GM12878 (cell line): ENCODE measurements at regions not wholly inside any gene's neighbourhood (a gene's known extent, or its start where the extent isn't known, plus 50 kb on each side); places are given as distances from the start of the nearest gene placed in this dataset.

ENCODE experiments used
- CTCF ChIP-seq, 3 experiments: IDR thresholded peaks in 2 of 3; conservative IDR thresholded peaks in 1 of 3; 2 replicates each; pipeline ENCODE4 v1.5.1; 2011; ENCODE audit warnings: low read depth in 3 of 3, low read length in 3 of 3, mild to moderate bottlenecking in 3 of 3, control low read depth in 2 of 3, moderate library complexity in 2 of 3, inconsistent platforms in 1 of 3, mixed read lengths in 1 of 3; ENCODE audit not compliant: control insufficient read depth in 2 of 3, insufficient read depth in 1 of 3; ENCODE audit errors: extremely low read depth in 1 of 3
- EZH2 ChIP-seq: IDR thresholded peaks from 2 replicates; pipeline ENCODE4 v1.6.1; 2012; ENCODE audit warnings: low read depth, mild to moderate bottlenecking, control low read depth, inconsistent platforms, low read length, borderline replicate concordance; ENCODE audit not compliant: control insufficient read depth
- NR2C1 ChIP-seq: fragments of 450-650 bp; IDR thresholded peaks from 2 replicates; pipeline ENCODE4 v1.6.1; 2017; ENCODE audit warnings: antibody characterized with exemption, mild to moderate bottlenecking, moderate library complexity
- NR2C2 ChIP-seq: IDR thresholded peaks from 2 replicates; pipeline ENCODE4 v1.6.1; 2011; ENCODE audit warnings: borderline replicate concordance, low read depth; ENCODE audit not compliant: control insufficient read depth, insufficient read length
- POLR2A ChIP-seq: IDR thresholded peaks from 2 replicates; pipeline ENCODE4 v1.6.1; 2011; ENCODE audit warnings: low read depth, mild to moderate bottlenecking, low read length
- POLR2AphosphoS5 ChIP-seq: IDR thresholded peaks from 2 replicates; pipeline ENCODE4 v1.6.1; 2011; ENCODE audit warnings: mild to moderate bottlenecking, low read length, inconsistent platforms
- REST ChIP-seq: IDR thresholded peaks from 2 replicates; pipeline ENCODE4 v1.6.1; 2012; ENCODE audit warnings: mild to moderate bottlenecking, low read depth, low read length
- SIX5 ChIP-seq: IDR thresholded peaks from 2 replicates; pipeline ENCODE4 v1.6.1; 2011; ENCODE audit warnings: mild to moderate bottlenecking, low read depth, low read length, moderate library complexity; ENCODE audit not compliant: severe bottlenecking
- ZBTB4 ChIP-seq: fragments of 450-650 bp; formaldehyde crosslinking; IDR thresholded peaks from 2 replicates; pipeline ENCODE4 v1.4.0; 2022; ENCODE audit warnings: mild to moderate bottlenecking, moderate library complexity

GRCh38 chr13:21229241-21230024 is 53.0 kb downstream of the MRPL57 start:
- TF ChIP-seq ZBTB4 (CRISPR knock-in tag) (no peak), NR2C2 (no peak), NR2C1 (no peak), POLR2A (no peak), CTCF (IDR thresholded peaks at IDR 0.05 in 2 of 3, conservative IDR thresholded peaks at IDR 0.05 in 1 of 3; ENCODE audit: control insufficient read depth in 2 of 3, extremely low read depth in 1 of 3, insufficient read depth in 1 of 3, low read depth in 3 of 3, low read length in 3 of 3) (no peak), EZH2 (no peak), SIX5 (no peak), REST (no peak), POLR2AphosphoS5 (no peak)
